T-helper 2 cell treated with Interferon-gamma antibody and Interleukin-4, amounts not matched to agents 5 μg/mL and 100 μg/mL, for 36 hours (primary cell): ENCODE measurements at regions not wholly inside any gene's neighbourhood (a gene's known extent, or its start where the extent isn't known, plus 50 kb on each side); places are given as distances from the start of the nearest gene placed in this dataset.

ENCODE experiments used
- DNase-seq: peaks from one replicate; pipeline ENCODE4 v3.0.0; 2021; ENCODE audit warnings: low spot score
- H3K27ac Mint-ChIP-seq: one replicate; pipeline ENCODE4 v1.8.0; 2021; ENCODE audit warnings: mild to moderate bottlenecking, mixed read lengths
- H3K27me3 Mint-ChIP-seq: one replicate; pipeline ENCODE4 v1.8.0; 2021; ENCODE audit warnings: low read depth, mixed read lengths
- H3K36me3 Mint-ChIP-seq: one replicate; pipeline ENCODE4 v1.8.0; 2021; ENCODE audit warnings: low read depth, mixed read lengths
- H3K4me1 Mint-ChIP-seq: one replicate; pipeline ENCODE4 v1.8.0; 2021; ENCODE audit warnings: low read depth, mixed read lengths
- H3K4me3 Mint-ChIP-seq: one replicate; pipeline ENCODE4 v1.8.0; 2022; ENCODE audit warnings: mild to moderate bottlenecking, moderate library complexity, mixed read lengths
- H3K9me3 Mint-ChIP-seq: one replicate; pipeline ENCODE4 v1.8.0; 2021; ENCODE audit warnings: mixed read lengths

DNA sequence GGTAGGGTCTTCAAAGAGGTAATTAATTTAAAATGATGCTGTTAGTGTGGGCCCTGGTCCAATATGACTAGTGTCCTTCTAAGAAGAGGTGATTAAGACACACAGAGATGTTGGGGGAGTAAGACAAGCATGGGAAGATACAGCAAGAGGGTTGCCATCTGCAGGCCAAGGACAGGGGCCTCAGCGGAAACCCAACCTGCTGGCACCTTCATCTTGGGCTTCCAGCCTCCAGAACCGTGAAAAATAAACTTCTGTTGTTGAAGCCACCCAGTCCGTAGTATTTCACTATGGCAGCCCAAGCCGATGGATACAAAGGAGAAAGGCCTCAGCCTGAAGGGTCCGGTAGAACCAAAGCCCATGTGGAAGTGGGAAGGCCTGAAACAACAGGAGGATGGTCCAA is 161.7 kb upstream of the UBE2E1 start:
- no peak overlapping the region for H3K4me3 Mint-ChIP-seq

GRCh38 chr3:23644676-23645075 is 161.1 kb upstream of the UBE2E1 start:
- Mint-ChIP-seq H3K36me3 (no peaks in the 10 kb centered on the region), H3K9me3 (no peaks in the 10 kb centered on the region), H3K27me3 (peaks cover 2% of the 10 kb centered on the region), H3K27ac (no peak overlapping the region), H3K4me1 (no peaks in the 10 kb centered on the region), H3K4me3 (no peak overlapping the region)
- no peak for DNase-seq

More for the DNA sequence above, 161.7 kb upstream of the UBE2E1 start:
- no peaks in the 10 kb centered on the region for H3K4me1 Mint-ChIP-seq
- no peak for DNase-seq
- H3K27ac Mint-ChIP-seq, result no peak overlapping the region
- no peaks in the 10 kb centered on the region for H3K9me3 Mint-ChIP-seq
- H3K27me3 Mint-ChIP-seq, result peaks cover 2% of the 10 kb centered on the region
- no peaks in the 10 kb centered on the region for H3K36me3 Mint-ChIP-seq

DNA sequence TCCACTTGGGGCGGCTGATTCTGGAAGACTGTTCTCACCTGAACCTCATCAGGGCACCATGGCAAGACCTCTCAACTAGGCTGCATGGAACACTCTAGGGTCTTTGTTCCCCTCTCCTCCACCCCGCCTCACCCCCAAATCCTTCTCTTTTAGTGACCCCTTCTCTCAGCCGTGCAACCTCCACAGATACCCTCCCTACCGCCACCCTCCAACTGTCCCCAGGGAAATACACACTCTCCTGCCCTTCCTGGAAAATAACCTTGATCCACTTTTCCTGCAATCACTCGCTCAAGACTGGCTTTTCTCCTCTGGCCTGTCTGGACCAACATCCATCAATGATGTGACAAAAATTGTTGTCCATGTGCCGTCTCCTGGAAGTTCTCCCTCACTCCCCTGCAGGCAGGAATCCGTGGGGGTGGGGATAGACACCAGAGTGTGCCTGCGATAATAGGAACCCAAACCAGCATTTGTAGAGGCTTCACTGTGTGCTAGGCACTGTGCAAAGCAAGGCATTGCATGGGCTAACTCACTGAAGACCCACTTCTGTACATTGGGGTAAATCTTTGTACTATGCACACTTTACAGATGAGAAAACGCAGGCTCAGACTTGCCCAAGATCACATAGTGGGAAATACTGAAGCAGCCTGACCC is 160.1 kb upstream of the UBE2E1 start:
- Mint-ChIP-seq H3K9me3 (no peaks in the 10 kb centered on the region), H3K4me3 (no peak overlapping the region), H3K27ac (no peak overlapping the region), H3K4me1 (no peaks in the 10 kb centered on the region), H3K36me3 (no peaks in the 10 kb centered on the region), H3K27me3 (peaks cover 6% of the 10 kb centered on the region)
- no peak for DNase-seq

GRCh38 chr3:23646184-23646920 is 159.4 kb upstream of the UBE2E1 start:
- no peak overlapping the region for H3K4me3 Mint-ChIP-seq
- no peaks in the 10 kb centered on the region for H3K4me1 Mint-ChIP-seq
- no peaks in the 10 kb centered on the region for H3K36me3 Mint-ChIP-seq
- DNase-seq, result no peak
- peaks cover 6% of the 10 kb centered on the region for H3K27me3 Mint-ChIP-seq
- H3K27ac Mint-ChIP-seq, result no peak overlapping the region
- H3K9me3 Mint-ChIP-seq, result no peaks in the 10 kb centered on the region

DNA sequence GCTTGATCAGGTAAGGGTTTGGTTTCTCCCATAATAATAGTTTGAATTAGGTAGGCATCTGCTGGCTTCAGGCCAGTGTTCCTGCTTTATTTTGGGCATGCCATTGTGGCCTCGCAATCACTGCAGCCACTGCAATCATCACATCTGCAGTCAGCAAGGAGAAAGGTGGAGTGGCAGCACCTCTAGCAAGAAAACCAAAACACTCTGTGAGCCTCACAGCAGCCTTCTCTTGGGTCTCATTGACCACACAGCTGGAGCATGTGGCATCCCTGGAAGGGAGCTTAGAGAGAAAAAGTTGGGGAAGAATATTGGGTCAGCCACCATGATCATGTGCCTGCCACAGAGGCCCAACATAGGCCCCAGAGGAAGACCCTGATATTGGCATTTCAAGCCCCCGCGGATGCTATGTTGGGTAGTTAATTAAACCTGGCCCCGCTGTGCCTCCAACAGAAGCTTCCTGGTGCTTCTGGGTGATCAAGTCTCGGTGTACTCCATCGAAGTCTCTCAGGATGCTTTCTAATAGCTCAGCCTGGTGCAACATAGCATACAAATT is 158.0 kb upstream of the UBE2E1 start:
- no peak overlapping the region for H3K27ac Mint-ChIP-seq
- H3K9me3 Mint-ChIP-seq, result no peaks in the 10 kb centered on the region
- no peak overlapping the region for H3K4me3 Mint-ChIP-seq
- H3K4me1 Mint-ChIP-seq, result no peaks in the 10 kb centered on the region
- H3K27me3 Mint-ChIP-seq, result peaks cover 6% of the 10 kb centered on the region
- no peaks in the 10 kb centered on the region for H3K36me3 Mint-ChIP-seq
- DNase-seq, result no peak

DNA sequence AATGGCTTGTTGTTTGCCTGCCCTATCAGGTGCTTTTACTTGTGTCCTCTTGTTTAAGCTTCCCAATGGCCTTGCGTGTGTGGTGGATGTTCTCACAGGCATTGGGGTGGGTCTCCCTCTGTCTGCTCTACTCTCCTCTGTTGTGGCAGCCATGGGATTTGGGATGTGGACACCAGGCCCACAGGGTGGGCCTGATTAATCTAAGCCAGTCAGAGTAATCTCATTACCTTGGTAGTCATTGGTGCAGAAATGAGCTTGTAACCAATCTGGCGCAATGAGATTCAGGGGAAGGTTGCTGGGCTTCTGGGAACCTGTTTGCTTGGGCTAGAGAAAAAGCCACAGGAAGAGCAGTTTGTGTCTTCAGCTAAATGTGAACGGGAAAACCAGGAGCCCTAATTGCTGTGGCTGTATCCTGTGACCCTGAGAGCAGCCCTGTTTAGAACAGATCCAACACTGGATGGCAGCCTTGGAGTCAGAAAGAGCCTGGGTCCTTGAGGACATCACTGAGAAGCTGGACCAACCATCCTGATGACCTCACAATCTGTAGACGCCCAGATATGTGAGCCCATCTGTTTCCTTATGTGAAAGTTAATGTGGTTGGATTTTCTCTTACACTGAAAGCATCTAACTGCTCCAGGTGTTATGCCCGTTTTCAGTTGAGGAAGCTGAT is 157.3 kb upstream of the UBE2E1 start:
- Mint-ChIP-seq H3K27me3 (peaks cover 6% of the 10 kb centered on the region), H3K36me3 (no peaks in the 10 kb centered on the region)

GRCh38 chr3:23648996-23649395 is 156.8 kb upstream of the UBE2E1 start:
- DNase-seq, result no peak
- peaks cover 6% of the 10 kb centered on the region for H3K27me3 Mint-ChIP-seq
- H3K9me3 Mint-ChIP-seq, result no peaks in the 10 kb centered on the region
- H3K4me3 Mint-ChIP-seq, result no peak overlapping the region
- no peak overlapping the region for H3K27ac Mint-ChIP-seq
- no peaks in the 10 kb centered on the region for H3K36me3 Mint-ChIP-seq
- peaks cover 7% of the 10 kb centered on the region for H3K4me1 Mint-ChIP-seq

More for the DNA sequence above, 157.3 kb upstream of the UBE2E1 start:
- no peak for DNase-seq
- H3K27ac Mint-ChIP-seq, result no peak overlapping the region
- H3K9me3 Mint-ChIP-seq, result no peaks in the 10 kb centered on the region
- no peak overlapping the region for H3K4me3 Mint-ChIP-seq
- peaks cover 2% of the 10 kb centered on the region for H3K4me1 Mint-ChIP-seq

- no peak overlapping the region for H3K27ac Mint-ChIP-seq
Measured at GRCh38 chr3:23649448-23649847, 156.3 kb upstream of the UBE2E1 start.

DNA sequence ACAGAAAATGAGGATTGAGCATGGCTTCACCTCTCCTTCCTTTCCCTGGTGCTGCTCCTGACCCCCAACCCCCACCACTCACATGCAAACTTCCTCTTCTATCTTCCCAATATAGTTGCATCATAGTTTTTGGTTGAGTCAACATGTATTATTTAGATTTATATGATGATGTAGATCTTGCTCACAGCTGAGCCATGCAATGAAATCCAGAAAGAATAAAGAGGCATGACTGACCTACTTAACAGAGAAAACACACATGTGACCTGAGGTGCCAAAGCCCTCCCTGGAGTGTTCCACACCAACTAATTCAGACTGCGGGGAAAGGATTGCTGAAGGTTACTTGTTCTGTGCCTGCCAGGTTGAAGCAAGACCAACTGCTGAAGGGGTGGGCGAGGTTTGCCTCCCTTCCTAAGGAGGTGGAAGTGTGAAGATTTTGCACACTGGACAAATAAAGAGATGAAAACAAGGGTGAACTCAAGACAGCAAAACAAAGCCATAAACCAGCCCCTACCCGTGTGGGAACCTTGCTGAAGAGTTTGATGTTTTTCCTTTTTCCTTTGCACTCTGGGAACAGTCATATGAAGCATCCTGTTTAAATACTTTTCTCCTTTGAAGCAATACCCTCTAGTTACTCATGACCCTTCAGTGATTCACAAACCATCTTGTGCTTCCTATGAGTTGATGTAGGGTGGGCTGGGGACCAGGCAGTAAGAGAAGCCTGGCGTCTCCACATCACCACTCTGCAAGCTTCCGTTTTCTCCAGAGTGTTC is 155.2 kb upstream of the UBE2E1 start:
- DNase-seq, result no peak
- H3K36me3 Mint-ChIP-seq, result peaks cover under 1% of the 10 kb centered on the region
- peaks cover 6% of the 10 kb centered on the region for H3K27me3 Mint-ChIP-seq
- no peak overlapping the region for H3K27ac Mint-ChIP-seq
- H3K4me3 Mint-ChIP-seq, result no peak overlapping the region
- peaks cover under 1% of the 10 kb centered on the region for H3K9me3 Mint-ChIP-seq
- peaks cover 10% of the 10 kb centered on the region for H3K4me1 Mint-ChIP-seq

More at GRCh38 chr3:23649448-23649847, 156.3 kb upstream of the UBE2E1 start:
- H3K4me3 Mint-ChIP-seq, result no peak overlapping the region
- peaks cover 6% of the 10 kb centered on the region for H3K27me3 Mint-ChIP-seq
- DNase-seq, result no peak
- H3K36me3 Mint-ChIP-seq, result no peaks in the 10 kb centered on the region
- peaks cover 10% of the 10 kb centered on the region for H3K4me1 Mint-ChIP-seq
- H3K9me3 Mint-ChIP-seq, result no peaks in the 10 kb centered on the region

DNA sequence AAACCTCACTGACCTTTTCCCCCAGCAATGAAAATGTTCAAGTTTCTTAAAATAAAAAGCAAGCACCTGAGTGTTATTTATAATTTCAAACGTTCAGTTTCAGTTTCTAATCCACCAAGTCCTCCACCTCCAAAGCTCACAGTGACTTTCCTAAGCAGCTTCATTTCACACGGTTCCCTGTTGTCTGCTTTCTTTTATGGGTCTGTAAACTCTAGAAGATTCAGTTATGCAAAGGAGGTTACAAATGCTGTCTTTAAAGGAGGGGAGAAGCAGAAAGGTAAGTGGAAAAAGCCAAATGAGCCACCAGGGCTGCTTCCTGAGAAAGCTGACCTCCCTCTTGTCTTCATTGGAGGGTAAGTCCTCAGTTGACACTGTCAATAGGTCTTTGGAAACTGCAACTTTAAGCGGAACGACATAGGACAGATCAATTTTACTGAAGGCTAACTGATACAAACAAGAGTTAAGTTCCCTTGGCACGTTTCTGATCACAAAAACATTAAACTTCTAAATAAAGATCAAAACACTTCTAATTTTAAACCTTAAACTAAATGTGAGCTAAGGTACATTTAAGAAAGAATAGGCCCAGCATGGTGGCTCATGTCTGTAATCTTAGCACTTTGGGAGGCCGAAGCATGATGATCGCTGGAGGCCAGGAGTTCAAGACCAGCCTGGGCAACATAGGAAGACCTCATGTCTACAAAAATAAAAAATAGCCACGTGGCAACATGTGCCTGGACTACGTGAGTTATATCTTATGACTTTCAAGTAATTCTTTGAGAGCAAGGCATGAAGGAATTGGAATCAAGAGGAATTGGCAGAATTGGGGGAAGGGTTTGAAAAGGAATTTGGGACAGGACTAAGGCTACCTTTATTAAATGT is 151.9 kb upstream of the UBE2E1 start:
- H3K4me1 Mint-ChIP-seq, result peaks cover 10% of the 10 kb centered on the region
- peaks cover 2% of the 10 kb centered on the region for H3K36me3 Mint-ChIP-seq
- peaks cover 5% of the 10 kb centered on the region for H3K9me3 Mint-ChIP-seq
- peaks cover 7% of the 10 kb centered on the region for H3K27me3 Mint-ChIP-seq
- H3K4me3 Mint-ChIP-seq, result no peak overlapping the region
- H3K27ac Mint-ChIP-seq, result peak overlapping the region; percentile 43
- no peak for DNase-seq

GRCh38 chr3:23654571-23654970 is 151.2 kb upstream of the UBE2E1 start:
- Mint-ChIP-seq H3K4me3 (no peak overlapping the region), H3K36me3 (peaks cover 2% of the 10 kb centered on the region), H3K4me1 (peaks cover 10% of the 10 kb centered on the region), H3K9me3 (peaks cover 5% of the 10 kb centered on the region), H3K27ac (no peak overlapping the region), H3K27me3 (peaks cover 7% of the 10 kb centered on the region)
- DNase-seq, result no peak

DNA sequence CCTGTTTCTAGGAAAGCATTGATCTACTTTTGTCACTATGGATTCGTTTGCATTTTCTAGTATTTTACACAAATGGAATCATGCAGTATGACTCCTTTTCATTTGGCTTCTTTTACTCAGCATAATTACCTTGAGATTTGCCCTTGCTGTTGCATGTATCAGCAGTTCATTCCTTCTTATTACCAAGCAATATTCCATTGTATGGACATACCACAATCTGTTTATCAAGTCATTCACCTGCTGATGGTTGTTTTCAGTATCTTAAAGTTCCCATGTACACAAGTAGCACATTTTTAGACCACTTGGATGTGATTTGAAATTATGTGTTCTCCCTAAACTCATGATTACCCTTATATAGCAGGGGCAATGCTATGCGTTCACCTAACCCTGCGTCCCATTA is 150.0 kb upstream of the UBE2E1 start:
- Mint-ChIP-seq H3K27ac (no peak overlapping the region), H3K27me3 (peaks cover 3% of the 10 kb centered on the region), H3K4me1 (peaks cover 10% of the 10 kb centered on the region), H3K36me3 (peaks cover 2% of the 10 kb centered on the region), H3K9me3 (peaks cover 5% of the 10 kb centered on the region), H3K4me3 (no peak overlapping the region)
- DNase-seq, result no peak

GRCh38 chr3:23656199-23656598 is 149.6 kb upstream of the UBE2E1 start:
- peaks cover 11% of the 10 kb centered on the region for H3K4me1 Mint-ChIP-seq
- H3K27me3 Mint-ChIP-seq, result peaks cover 7% of the 10 kb centered on the region
- H3K36me3 Mint-ChIP-seq, result peaks cover 2% of the 10 kb centered on the region

More at GRCh38 chr3:23656199-23656598, 149.6 kb upstream of the UBE2E1 start:
- Mint-ChIP-seq H3K4me3 (no peak overlapping the region), H3K9me3 (peaks cover 5% of the 10 kb centered on the region), H3K27ac (no peak overlapping the region)
- no peak for DNase-seq
